Fibroblast of lung (primary cell): ENCODE measurements at regions not wholly inside any gene's neighbourhood (a gene's known extent, or its start where the extent isn't known, plus 50 kb on each side); places are given as distances from the start of the nearest gene placed in this dataset.

ENCODE experiments used
- EZH2 ChIP-seq: IDR thresholded peaks from 2 replicates; pipeline ENCODE4 v1.5.1; 2012; ENCODE audit warnings: low read length, control low read depth, mild to moderate bottlenecking; ENCODE audit errors: missing control alignments
- TF ChIP-seq, protein P1 (sequence below), 2 donors: IDR thresholded peaks in 1 of 2; conservative IDR thresholded peaks in 1 of 2; 1 replicate in 1 of 2; 2 replicates in 1 of 2; pipeline ENCODE4 v1.5.1; 2011 to 2012; ENCODE audit warnings: low read length in 2 of 2, control low read depth in 1 of 2, inconsistent platforms in 1 of 2, low read depth in 1 of 2, mild to moderate bottlenecking in 1 of 2

DNA sequence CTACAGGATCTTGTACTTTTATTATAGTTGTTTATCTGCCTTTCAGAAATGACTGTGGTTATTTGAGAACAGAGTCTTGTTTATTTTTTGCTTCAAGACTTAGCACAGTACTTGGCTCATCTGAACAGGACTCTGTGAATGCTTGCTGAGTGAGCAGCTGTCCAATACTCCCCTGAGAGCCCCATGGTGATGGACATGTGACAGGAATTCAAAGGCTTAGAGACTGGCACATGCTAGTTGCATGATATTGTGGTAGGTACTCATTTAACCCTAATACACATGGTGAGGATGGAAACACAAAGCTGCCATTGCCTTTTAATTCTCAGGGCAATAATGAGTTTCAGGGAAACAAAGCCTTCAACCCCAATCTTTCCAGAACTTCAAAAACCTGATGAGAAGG lies 97.3 kb downstream of the GEMIN8 start:
- TF ChIP-seq, protein P1, sequence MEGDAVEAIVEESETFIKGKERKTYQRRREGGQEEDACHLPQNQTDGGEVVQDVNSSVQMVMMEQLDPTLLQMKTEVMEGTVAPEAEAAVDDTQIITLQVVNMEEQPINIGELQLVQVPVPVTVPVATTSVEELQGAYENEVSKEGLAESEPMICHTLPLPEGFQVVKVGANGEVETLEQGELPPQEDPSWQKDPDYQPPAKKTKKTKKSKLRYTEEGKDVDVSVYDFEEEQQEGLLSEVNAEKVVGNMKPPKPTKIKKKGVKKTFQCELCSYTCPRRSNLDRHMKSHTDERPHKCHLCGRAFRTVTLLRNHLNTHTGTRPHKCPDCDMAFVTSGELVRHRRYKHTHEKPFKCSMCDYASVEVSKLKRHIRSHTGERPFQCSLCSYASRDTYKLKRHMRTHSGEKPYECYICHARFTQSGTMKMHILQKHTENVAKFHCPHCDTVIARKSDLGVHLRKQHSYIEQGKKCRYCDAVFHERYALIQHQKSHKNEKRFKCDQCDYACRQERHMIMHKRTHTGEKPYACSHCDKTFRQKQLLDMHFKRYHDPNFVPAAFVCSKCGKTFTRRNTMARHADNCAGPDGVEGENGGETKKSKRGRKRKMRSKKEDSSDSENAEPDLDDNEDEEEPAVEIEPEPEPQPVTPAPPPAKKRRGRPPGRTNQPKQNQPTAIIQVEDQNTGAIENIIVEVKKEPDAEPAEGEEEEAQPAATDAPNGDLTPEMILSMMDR (conservative IDR thresholded peaks at IDR 0.05 in 1 of 2, IDR thresholded peaks at IDR 0.05 in 1 of 2; ENCODE audit: low read depth in 1 of 2, low read length in 2 of 2) = no peak
- TF ChIP-seq EZH2 = no peak
